Endodermal cell (in vitro differentiated cells): ENCODE measurements at regions not wholly inside any gene's neighbourhood (a gene's known extent, or its start where the extent isn't known, plus 50 kb on each side); places are given as distances from the start of the nearest gene placed in this dataset.
"Not testable (repeated sequence)": the region's sequence is repeated elsewhere in the genome, so short reads cannot be mapped to it uniquely, and the experiment has no call there.

Experiments used
- DNase-seq: peaks from one replicate; pipeline ENCODE4 v3.0.0-alpha.2; 2017
- H3K27ac ChIP-seq: 2 replicates; pipeline ENCODE4 v1.5.1; 2013; ENCODE audit warnings: mild to moderate bottlenecking, low read depth, low read length, moderate library complexity
- H3K27me3 ChIP-seq: 2 replicates; pipeline ENCODE4 v1.6.1; 2013; ENCODE audit warnings: mild to moderate bottlenecking, low read length, moderate library complexity; ENCODE audit not compliant: insufficient read depth, control insufficient read depth, poor library complexity, severe bottlenecking
- H3K36me3 ChIP-seq: 2 replicates; pipeline ENCODE4 v1.7.0; 2013; ENCODE audit warnings: mild to moderate bottlenecking, low read length, moderate library complexity; ENCODE audit not compliant: control insufficient read depth, insufficient read depth
- H3K4me1 ChIP-seq: one replicate; pipeline ENCODE4 v1.7.0; 2013; ENCODE audit warnings: low read length; ENCODE audit not compliant: control insufficient read depth, insufficient read depth
- H3K4me3 ChIP-seq: 2 replicates; pipeline ENCODE4 v1.5.1; 2013; ENCODE audit warnings: mild to moderate bottlenecking, low read length, moderate library complexity
- H3K9ac ChIP-seq: 2 replicates; pipeline ENCODE4 v1.6.1; 2013; ENCODE audit warnings: mild to moderate bottlenecking, low read length, moderate library complexity; ENCODE audit not compliant: poor library complexity, severe bottlenecking; ENCODE audit errors: extremely low read depth
- H3K9me3 ChIP-seq: 2 replicates; pipeline ENCODE4 v1.6.1; 2013; ENCODE audit warnings: mild to moderate bottlenecking, low read length, moderate library complexity; ENCODE audit not compliant: control insufficient read depth
- H3K27ac Mint-ChIP-seq: 2 replicates; pipeline ENCODE4 v1.8.0; 2020; ENCODE audit warnings: mixed read lengths
- H3K27me3 Mint-ChIP-seq: 2 replicates; pipeline ENCODE4 v1.8.0; 2021; ENCODE audit warnings: mild to moderate bottlenecking, mixed read lengths; ENCODE audit not compliant: insufficient read depth
- H3K36me3 Mint-ChIP-seq: 2 replicates; pipeline ENCODE4 v1.8.0; 2020; ENCODE audit warnings: low read depth, mixed read lengths
- H3K4me1 Mint-ChIP-seq: 2 replicates; pipeline ENCODE4 v1.8.0; 2020; ENCODE audit warnings: mixed read lengths
- H3K4me3 Mint-ChIP-seq: 2 replicates; pipeline ENCODE4 v1.8.0; 2020; ENCODE audit warnings: mild to moderate bottlenecking, moderate library complexity, mixed read lengths
- H3K9me3 Mint-ChIP-seq: 2 replicates; pipeline ENCODE4 v1.8.0; 2020; ENCODE audit warnings: mild to moderate bottlenecking, mixed read lengths
- WGBS, 2 experiments: methylation state at CpG; one replicate each; pipeline versions ENCODE4 v1.1.5 to v1.1.7; 2013; ENCODE audit warnings: missing lambda C conversion rate in 2 of 2, mixed read lengths in 1 of 2; ENCODE audit not compliant: insufficient coverage in 1 of 2, insufficient read length in 1 of 2; 5-methylcytosine and 5-hydroxymethylcytosine counted together
- TF ChIP-seq, protein P1 (sequence below): fragments of 200-600 bp; sonication (generic); conservative IDR thresholded peaks from 2 replicates; pipeline ENCODE4 v1.5.0; 2021; ENCODE audit warnings: antibody characterized with exemption, mild to moderate bottlenecking

- Mint-ChIP-seq H3K4me3 (no peak overlapping the region), H3K27ac (no peak overlapping the region), H3K36me3 (no peaks in the 10 kb centered on the region), H3K27me3 (peaks cover 57% of the 10 kb centered on the region), H3K9me3 (no peaks in the 10 kb centered on the region), H3K4me1 (no peaks in the 10 kb centered on the region)
- TF ChIP-seq, protein P1, sequence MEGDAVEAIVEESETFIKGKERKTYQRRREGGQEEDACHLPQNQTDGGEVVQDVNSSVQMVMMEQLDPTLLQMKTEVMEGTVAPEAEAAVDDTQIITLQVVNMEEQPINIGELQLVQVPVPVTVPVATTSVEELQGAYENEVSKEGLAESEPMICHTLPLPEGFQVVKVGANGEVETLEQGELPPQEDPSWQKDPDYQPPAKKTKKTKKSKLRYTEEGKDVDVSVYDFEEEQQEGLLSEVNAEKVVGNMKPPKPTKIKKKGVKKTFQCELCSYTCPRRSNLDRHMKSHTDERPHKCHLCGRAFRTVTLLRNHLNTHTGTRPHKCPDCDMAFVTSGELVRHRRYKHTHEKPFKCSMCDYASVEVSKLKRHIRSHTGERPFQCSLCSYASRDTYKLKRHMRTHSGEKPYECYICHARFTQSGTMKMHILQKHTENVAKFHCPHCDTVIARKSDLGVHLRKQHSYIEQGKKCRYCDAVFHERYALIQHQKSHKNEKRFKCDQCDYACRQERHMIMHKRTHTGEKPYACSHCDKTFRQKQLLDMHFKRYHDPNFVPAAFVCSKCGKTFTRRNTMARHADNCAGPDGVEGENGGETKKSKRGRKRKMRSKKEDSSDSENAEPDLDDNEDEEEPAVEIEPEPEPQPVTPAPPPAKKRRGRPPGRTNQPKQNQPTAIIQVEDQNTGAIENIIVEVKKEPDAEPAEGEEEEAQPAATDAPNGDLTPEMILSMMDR = no peak
- peaks cover 73% of the 10 kb centered on the region for H3K27me3 ChIP-seq
- WGBS, 2 experiments = 84% methylated on average over 2 of the region's 3 CpGs; no CpG with 5 or more reads in 1 of the 2 experiments
- DNase-seq = no peak
- no peaks in the 10 kb centered on the region for H3K4me1 ChIP-seq
- no peaks in the 10 kb centered on the region for H3K36me3 ChIP-seq
- no peak overlapping the region for H3K27ac ChIP-seq
- no peak overlapping the region for H3K9ac ChIP-seq
- H3K9me3 ChIP-seq = no peaks in the 10 kb centered on the region
- no peak overlapping the region for H3K4me3 ChIP-seq
These were observed 291.4 kb upstream of the KLF4 start for GRCh38 chr9:107780960-107781359.

DNA sequence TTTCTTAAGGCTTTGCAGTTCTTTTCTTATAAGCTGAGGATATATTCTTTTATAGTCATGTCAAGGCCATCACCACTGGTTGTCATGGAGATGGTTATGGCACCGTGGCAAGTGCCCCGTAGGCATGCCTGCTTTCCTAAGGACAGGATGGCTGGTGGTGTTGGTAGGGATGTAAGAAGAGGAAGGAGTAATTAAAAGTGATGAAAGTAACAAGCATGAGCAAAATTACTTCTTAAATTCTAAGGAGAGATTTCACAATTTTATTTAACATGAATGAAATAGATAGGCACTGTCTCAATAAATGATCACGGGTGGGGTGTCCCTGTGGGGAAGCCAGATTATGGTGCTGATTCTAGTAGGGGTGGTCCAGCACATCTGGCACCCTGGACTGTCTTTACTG is 290.2 kb upstream of the KLF4 start:
- Histone ChIP-seq H3K27ac (no peak overlapping the region), H3K36me3 (no peaks in the 10 kb centered on the region), H3K9ac (no peak overlapping the region), H3K4me3 (no peak overlapping the region), H3K9me3 (no peaks in the 10 kb centered on the region), H3K27me3 (peaks cover 61% of the 10 kb centered on the region), H3K4me1 (no peaks in the 10 kb centered on the region)
- 89 to 100% methylated on average over 2 to 3 of the region's 3 CpGs for WGBS, 2 experiments
- H3K9me3 Mint-ChIP-seq = no peaks in the 10 kb centered on the region
- no peak overlapping the region for H3K4me3 Mint-ChIP-seq
- H3K36me3 Mint-ChIP-seq = no peaks in the 10 kb centered on the region
- H3K4me1 Mint-ChIP-seq = no peaks in the 10 kb centered on the region
- no peak overlapping the region for H3K27ac Mint-ChIP-seq
- no peak for DNase-seq
- H3K27me3 Mint-ChIP-seq = peaks cover 50% of the 10 kb centered on the region
- TF ChIP-seq, protein P1 = no peak

DNA sequence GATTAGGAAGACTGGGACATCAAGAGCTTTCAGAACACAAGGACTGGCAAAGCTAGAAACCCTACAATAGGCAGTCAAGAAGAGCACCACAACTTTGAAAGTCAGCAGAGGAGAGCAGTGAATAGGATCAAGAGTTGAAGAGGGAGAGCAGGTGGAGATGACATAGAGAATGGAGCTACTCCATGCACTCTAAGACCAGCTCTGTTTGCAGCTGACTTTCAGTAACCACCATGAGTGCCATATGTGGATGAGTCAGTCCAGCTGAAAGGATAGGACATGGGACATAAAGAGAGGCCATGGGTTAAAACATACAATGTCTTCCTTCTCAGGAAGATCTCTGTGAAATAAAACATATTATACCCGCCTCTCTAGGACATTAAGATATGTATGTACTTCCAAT is 289.1 kb upstream of the KLF4 start:
- no peak overlapping the region for H3K27ac Mint-ChIP-seq
- 83 to 100% methylated on average over 1 of the region's 1 CpG for WGBS, 2 experiments

DNA sequence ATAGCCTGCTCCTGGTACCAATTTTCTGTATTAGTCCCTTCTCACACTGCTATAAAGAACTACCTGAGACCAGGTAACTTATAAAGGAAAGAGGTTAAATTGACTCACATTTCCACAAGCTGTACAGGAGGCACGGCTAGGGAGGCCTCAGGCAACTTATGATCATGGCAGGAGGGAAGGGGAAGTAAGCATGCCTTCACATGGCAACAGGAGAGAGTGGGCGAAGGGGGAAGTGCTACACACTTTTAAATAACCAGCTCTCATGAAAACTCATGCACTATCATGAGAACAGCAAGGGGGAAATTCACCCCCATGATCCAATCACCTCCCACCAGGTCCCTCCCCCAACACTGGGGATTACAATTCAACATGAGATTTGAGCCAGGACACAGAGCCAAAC is 284.5 kb upstream of the KLF4 start:
- peaks cover 11% of the 10 kb centered on the region for H3K9me3 ChIP-seq
- Mint-ChIP-seq H3K9me3 (peaks cover 28% of the 10 kb centered on the region), H3K27me3 (peaks cover 37% of the 10 kb centered on the region)
- H3K4me3 Mint-ChIP-seq, H3K9ac ChIP-seq, H3K4me1 ChIP-seq, H3K36me3 ChIP-seq, DNase-seq, H3K4me1 Mint-ChIP-seq, H3K27ac Mint-ChIP-seq, H3K27ac ChIP-seq, H3K36me3 Mint-ChIP-seq, H3K4me3 ChIP-seq: not testable (repeated sequence)
- WGBS, 2 experiments = 94% methylated on average over 2 of the region's 2 CpGs; no CpG with 5 or more reads in 1 of the 2 experiments
- peaks cover 34% of the 10 kb centered on the region for H3K27me3 ChIP-seq

More for the DNA sequence above, 289.1 kb upstream of the KLF4 start:
- Histone ChIP-seq H3K27me3 (peaks cover 52% of the 10 kb centered on the region), H3K9ac (no peak overlapping the region), H3K4me1 (no peaks in the 10 kb centered on the region), H3K9me3 (no peaks in the 10 kb centered on the region), H3K36me3 (no peaks in the 10 kb centered on the region), H3K4me3 (no peak overlapping the region), H3K27ac (no peak overlapping the region)
- Mint-ChIP-seq H3K9me3 (peaks cover 7% of the 10 kb centered on the region), H3K36me3 (no peaks in the 10 kb centered on the region), H3K4me1 (no peaks in the 10 kb centered on the region), H3K27me3 (peaks cover 46% of the 10 kb centered on the region), H3K4me3 (no peak overlapping the region)
- TF ChIP-seq, protein P1 = no peak
- no peak for DNase-seq
